EH (cell line): ENCODE measurements at regions not wholly inside any gene's neighbourhood (a gene's known extent, or its start where the extent isn't known, plus 50 kb on each side); places are given as distances from the start of the nearest gene placed in this dataset.
"Not testable (repeated sequence)": the region's sequence is repeated elsewhere in the genome, so short reads cannot be mapped to it uniquely, and the experiment has no call there.

ENCODE experiments used
- DNase-seq: peaks from one replicate; pipeline ENCODE4 v3.0.0-alpha.2; 2015; ENCODE audit warnings: low read depth

DNA sequence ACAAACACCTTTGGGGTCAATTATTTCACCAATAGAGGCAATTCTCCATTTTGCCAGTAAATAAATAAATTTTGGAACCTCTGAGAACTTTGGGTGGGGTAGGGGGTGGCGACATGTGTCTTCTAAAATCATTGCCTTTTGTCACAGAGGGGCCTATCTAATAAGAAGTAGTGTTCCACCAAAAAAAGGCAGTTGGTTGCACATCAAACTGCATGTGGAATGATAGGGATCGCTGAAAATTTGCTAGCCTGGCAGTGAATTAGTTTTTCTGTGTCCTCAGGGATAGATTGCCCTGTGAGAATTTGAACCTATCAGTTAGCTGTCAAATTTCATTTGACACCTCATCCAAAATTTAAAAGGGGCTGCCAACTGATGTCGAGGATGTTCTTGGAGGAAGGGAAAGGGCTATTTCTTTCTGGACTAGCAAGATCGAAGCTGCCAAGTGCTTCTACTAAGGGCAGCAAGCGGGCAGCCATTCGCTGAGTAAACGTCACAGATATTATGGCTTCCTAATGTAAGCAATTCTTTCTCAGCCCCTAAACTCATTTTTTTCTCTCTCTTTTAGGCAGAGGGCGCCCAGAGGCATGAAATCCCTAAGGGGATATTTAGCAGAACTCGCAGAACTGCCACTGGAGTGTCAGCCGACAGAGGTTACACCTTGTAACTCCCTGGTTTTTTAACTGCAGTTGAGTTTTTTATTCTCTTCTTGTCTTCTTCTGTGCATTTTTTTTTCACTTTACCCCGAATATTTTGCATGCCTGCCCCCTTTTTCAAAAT is 2208.1 kb upstream of the WWC1 start:
- DNase-seq: no peak

DNA sequence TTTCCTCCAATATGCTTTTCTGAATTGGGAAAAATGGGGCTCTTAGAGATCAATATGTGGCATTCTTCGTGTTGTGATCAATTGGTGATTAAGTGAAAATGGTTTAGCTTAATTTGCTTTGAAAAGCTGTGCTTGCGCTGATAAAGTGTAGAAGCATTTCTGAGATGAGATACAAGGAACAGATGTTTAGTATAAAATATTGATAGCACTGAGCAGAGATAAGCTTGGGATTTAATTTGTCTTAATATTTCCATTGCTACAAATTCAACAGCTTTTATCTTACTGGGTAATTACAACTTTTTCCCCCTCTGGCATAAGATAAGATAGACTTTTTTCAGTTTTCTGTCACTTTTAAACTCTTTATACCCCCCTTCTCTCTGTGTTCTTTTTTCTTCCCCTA is 2204.9 kb upstream of the WWC1 start:
- no peak for DNase-seq

DNA sequence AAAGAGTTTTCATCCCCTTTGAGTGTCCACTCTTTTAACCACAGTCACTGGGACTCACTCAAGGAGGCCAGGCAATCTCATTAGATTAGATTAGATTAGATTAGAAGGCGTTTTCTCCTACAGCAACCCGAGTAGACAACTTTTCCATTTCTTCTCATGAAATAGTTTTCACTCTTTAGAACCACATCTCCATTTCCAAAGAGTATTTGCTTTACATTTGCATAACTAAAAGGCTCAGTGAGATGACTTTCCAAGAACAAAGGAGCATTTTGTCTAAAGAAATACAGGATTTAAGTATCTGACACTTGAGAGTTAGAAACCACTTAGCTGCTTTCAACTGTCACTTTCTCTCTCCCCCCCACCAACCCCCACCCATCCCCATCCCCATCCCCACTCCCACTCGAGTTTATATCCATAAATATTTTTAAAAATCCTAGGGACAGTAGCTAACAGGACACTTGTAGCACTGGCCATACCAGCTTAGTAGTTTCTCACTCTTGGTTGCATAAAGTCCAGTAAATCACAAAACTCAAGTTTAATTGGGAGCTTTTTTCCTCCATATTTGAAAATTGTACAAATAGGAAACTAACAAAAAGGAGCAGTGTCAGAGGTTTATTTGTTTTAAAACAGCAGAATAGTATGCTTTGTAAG is 2202.9 kb upstream of the WWC1 start:
- no peak for DNase-seq

DNA sequence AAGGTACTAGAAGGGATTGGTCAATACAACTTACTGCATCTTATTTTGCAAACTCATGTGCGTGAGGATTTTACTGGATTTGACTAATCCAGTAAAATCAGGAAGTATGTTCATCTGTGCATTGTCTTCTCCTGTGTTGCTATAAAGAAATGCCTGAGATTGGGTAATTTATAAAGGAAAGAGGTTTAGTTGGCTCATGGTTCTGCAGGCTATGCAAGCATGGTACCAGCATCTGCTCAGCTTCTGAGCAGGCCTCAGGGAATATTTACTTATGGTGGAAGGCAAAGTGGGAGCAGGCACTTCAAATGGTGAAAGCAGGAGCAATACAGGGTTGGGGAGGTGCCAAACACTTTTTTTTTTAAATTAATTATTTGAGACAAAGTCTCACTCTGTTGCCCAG is 2199.5 kb upstream of the WWC1 start:
- DNase-seq: no peak

DNA sequence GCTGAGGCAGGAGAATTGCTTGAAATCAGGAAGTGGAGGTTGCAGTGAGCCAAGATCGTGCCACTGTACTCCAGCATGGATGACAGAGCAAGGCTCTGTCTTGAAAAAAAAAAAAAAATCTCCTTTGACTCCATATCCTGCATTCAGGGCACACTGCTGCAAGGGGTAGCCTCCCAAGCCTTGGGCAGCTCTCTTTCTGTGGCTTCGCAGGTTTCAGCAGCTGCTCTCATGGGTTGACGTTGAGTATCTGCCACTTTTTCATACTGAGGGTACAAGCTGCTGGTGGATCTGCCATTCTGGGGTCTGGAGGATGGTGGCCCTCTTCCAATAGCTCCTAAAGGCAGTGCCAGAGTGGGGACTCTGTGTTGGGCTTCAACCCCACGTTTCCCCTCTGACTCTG is 2198.1 kb upstream of the WWC1 start:
- DNase-seq: no peak

DNA sequence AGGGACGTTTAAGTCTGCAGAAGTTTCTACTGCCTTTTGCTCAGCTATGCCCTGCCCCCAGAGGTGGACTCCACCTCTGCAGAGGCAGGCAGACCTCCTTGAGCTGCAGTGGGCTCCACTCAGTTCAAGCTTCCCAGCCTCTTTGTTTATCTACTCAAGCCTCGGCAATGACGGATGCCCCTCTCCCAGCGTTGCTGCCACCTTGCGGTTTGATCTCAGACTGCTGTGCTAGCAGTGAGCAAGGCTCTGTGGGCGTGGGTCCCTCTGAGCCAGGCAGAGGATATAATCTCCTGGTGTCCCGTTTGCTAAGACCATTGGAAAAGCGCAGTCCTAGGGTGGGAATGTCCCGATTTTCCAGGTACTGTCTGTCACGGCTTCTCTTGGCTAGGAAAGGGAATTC is 2188.5 kb upstream of the WWC1 start:
- no peak for DNase-seq

DNA sequence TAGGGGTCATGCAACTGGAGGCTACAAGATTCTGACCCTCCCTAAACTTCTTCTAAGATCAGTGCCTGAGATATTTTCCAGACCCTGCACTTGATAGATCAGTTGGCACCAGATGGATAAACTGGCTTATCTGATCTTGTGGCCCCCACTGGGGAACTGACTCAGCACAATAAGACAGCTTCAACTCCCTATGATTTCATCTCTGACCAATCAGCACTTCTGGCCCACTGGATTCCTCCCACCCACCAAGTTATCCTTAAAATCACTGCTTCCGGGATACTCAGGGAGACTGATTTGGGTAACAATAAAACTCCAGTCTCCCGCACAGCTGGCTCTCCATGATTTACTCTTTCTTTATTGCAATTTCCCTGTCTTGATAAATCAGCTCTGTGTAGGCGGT is 2180.4 kb upstream of the WWC1 start:
- DNase-seq: no peak

DNA sequence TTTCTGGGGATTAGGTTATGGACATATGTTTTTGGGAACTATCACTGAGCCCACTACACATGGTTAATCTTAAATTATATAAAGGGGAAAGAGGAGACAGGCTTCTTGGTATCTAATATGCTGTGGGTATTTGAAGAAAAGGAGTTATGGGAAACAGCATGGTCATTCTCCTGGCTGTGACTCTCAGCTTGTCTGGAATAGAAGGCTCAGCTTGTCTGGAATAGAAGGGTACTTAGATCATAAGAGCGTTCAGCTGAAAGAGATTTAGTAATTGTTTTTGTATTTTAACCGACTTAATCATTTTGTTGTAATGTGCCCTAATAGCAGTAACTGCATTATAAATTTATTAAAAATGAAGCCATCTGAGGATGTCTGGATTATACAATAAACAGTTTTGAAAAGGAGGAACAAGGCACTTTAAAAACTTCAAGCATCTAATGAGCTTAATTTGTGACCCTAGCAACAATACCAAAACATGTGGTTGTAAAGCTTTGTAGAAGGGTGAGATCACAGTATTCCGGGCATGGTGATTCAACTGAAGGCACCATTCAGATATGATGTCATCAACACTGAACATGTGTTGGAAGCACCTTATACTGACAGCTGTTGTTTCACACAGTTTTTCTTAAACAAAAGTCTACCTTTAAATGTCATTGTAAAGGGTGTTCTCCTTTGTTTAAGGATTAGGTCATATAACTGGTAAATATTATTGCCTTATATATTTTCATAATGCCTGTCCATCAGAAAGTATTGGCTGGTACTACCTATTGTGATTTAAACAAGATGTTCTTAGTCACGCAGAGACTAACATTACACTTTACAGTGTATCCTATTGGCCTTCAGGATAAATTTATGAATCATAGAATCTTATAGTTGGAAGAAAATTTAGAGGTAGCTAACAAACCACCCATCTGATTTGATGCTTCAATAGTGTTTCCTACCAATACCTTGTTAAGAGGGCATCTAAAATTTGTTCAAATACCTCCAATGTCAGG is 2174.1 kb upstream of the WWC1 start:
- DNase-seq: no peak

DNA sequence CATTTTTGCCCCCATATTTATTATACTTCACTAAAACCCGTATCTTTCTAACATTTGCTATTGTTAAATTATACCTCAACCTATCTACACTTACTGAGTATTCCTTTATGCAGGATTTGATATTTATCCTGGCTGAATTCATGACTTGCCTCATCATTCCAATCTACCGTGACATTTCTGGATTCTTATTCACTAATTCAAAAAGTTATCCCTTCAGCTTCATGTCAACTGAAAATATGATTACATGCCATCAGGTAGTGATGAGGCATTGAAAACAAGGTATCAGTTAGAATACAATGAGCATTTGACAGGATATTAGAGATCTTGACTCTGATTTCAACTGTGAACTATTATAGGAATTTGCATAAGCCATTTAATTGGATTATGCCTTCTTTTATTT is 2171.9 kb upstream of the WWC1 start:
- DNase-seq: no peak

DNA sequence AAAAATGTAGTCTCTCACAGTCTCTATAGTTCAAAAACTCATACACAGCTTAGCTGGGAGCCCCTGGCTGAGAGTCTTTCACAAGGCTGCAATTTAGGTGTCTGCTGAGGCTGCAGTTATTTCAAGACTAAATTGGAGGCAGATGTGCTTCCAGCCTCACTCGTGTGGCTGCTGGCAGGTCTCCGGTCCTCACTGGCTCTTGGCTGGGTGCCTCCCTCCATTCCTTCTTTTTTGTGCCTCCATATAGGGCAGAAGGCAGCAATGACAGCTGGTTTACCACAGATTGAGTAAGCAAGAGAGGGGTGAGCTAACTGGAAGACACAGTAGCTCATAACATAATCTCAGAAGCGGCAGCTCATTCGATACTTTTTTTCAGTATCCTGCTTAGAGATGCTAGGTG is 2167.7 kb upstream of the WWC1 start:
- DNase-seq: no peak

DNA sequence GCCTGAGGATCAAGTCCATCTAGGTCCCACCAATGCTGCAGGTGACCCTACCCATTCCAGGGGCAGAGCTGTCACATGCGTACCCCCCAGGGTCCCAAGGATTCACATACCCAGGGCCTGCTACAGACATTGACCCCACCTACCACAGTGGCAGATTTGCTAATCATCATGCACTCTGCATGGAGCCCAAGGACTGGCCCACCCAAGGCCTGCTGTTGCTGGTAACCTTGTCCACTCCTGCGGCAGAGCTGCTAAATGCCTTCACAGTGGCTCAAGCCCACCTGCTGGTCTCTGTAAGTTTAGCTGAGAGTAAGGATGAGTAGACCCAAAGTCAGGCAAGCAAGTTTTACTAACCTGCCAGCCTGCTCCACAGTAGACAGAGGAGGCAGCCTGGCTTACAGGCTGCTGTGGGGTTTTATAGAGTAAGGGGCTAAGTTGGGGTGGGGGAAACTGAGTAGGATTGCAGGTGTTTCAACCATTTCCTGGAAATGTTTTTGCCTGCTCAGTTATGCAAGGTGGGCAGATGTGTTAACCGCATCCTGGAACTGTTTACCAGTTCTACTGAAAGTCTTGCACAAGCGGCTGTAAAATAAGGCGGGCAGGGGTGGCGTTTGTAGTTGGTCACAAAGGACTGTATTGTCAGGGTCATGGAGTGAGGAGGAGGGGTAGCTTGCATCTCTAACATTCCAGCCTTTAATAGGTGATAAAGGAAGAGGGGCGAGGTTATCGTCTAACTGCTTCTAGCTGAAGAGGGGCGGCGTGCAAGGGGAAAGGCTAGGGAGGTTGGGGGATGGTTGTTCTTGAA is 2163.5 kb upstream of the WWC1 start:
- no peak for DNase-seq

DNA sequence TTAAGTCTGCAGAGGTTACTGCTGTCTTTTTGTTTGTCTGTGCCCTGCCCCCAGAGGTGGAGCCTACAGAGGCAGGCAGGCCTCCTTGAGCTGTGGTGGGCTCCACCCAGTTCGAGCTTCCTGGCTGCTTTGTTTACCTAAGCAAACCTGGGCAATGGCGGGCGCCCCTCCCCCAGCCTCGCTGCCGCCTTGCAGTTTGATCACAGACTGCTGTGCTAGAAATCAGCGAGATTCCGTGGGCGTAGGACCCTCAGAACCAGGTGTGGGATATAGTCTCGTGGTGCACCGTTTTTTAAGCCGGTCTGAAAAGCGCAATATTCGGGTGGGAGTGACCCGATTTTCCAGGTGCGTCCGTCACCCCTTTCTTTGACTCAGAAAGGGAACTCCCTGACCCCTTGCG is 2146.3 kb upstream of the WWC1 start:
- not testable (repeated sequence) for DNase-seq

DNA sequence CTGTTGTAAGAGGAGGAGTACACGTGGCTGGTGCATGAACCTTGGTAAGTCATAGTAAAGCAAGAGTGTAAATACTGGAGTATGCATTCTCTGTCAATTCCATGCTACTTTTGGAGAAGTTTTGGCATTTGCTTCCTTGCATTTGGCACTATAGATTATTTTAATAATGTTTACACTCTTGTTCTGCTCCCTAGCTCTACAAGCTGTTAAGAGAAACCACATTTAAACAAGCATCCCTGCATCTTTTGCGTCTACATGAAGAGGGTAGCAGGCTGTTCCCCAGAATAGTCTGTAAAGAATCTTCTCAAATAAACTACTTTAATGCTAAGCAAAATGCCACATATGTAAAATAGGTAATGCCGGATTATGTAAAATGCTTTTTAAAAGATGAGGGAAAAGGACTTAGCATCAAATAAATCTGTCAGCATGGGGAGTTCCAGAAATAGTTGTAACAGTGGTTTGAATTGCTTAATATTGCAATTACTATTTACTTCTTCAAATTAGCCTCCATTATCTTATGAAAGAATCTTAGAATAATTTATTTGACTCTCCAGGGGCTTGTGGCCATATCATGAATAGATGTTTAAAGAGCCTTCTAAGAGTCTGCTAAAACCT is 2127.3 kb upstream of the WWC1 start:
- DNase-seq: no peak

DNA sequence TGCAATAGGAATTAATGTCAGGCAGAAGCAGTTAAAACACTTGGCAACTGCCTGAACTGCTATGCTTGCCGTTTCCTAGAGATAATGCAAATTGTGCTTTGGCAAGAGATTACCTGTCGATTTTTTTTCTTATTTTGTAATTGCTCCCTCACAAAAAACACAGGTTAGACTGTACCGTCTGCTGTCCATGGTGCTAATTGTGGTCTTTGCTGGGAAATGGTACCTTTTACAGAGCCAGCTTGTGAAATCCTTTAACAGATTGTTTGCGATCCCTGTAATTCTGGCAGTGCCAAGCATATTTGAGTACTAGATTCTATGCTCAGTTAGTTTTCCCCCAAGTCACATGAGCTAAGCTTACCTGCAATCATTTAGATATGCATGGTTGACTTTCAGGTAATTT is 2125.8 kb upstream of the WWC1 start:
- no peak for DNase-seq

DNA sequence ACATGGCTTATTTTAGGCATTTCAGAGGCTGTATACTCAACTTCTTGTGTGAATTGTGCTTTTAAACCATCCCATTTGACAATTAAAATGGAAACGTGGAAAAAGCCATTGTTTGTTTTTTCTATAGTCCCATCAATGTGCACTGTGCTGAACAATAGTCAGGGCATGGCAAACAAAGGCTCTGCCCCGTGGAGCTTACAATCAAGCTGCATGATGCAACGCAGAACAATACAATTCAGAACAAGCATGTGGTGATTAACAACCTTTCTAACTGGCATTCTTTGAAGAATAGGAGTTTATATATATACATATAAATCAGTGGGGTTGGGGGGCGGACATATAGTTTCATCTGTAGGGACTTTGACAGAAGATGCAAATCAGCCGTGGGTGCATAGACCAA is 2125.4 kb upstream of the WWC1 start:
- no peak for DNase-seq

DNA sequence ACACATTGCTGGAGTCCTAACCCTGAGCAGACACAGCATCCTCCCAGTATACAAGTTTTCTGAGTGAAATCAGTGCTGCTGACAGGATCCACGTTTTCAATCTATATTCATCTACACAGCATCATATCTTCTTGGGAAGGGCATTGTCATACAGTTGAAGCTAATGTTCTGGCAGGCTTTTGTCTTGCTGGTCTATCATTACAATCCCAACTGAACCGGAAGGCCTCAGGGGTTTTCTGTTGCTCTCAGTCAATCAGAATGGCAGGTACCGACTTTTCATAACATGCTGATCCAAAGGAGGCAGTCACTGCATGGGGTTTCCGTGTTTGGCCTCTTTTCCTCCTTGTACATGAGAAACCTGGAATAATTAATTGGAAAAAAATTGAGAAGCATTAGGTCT is 2118.8 kb upstream of the WWC1 start:
- no peak for DNase-seq

DNA sequence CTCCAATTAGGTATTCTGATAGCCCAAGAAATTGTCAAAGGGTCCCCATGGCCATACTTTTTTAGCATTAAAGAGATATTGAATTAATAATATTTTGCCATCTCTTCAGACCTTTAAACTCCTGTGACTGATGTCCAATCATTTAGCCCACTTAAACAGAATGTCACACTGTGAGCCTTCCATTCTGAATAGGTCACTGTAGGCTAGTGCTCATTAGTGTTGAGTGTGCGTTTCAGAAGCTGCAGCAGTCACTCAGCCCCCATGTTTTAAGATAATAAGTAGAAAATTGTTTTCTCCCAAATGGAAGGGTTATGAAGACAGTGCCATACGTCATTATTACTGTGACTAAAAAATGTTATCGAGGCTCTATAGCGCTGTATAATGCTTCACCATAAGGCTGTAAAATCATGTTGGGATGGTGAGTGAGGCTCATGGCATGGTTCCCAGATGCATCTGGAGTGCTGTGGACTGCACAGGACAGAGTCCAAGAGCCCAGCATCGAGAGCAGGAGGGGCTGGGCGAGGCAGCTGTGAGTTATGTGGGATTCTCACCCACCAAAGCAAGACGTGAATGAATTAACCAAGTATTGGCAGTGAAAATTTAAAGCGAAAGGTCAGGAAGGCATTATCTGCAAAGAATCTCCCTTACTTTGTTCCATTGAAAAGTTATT is 2112.9 kb upstream of the WWC1 start:
- no peak for DNase-seq

DNA sequence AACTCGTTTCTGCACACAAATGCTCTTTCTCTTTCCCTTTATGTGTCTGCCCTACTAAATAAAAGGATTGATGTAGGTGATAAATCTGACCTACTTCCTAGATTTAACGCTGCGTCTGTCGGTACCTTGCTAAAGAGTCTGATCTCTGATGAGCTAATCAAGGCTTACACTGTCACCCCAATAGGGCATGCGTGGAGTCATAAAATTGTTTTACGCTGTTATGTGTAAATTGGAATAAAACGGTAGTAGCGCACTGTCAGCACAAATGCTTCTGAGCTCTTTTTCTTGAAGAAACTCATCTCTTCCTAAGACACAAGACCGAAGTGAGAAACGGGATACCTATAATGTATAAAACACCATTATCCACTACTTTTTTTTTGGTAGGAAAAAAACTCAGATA is 2106.3 kb upstream of the WWC1 start:
- DNase-seq: no peak

DNA sequence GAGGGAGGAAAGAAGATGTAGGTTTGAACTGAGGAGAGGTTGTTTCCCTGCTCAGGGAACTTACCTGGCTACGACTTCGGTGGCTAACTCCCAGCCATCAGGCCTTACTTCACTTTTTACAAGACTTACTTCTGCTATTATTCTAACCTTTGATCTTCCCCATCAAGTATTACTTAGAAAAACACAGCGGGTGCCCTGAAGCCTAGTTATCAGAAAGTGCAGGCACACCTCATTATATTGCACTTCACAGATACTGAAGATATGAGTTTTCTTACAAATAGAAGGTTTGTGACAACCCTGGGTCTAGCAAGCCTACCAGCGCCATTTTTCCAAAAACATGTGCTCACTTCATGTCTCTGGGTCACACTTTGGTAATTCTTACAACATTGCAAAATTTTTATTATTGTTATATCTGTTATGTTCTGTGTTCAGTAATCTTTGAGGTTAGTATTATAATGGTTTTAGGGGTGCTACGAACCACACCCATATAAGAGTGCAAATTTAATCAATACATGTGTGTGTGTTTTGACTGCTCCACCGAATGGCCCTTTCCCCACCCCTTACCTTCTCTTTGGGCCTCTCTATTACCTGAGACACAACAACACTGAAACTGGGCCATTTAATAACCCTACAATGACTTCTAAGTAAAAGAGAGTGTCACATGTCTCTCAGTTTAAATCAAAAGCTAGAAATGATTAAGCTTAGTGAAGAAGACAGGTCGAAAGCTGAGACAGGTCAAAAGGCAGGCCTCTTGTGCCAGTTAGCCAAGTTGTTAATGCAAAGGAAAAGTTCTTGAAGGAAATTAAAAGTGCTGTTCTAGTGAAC is 2102.7 kb upstream of the WWC1 start:
- DNase-seq: no peak

DNA sequence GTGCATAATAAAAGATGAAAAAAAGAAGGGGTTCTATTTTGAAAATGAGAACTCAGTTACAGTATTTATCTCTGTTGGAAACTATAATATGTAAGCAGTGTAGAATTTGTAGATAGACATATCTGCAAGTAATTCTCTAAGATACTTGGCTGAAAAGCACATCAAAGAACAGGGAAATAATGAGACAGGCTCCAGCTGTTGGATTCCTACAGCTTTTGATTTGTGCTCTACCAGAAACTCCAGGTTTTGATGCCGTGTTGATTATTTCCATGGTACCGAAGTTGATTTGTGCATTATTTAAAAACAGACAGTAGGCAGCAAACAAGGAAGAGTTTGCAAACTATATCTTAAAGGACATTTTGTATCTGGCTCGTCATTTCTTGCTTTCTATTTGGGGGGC is 2098.7 kb upstream of the WWC1 start:
- no peak for DNase-seq
